NB4 (cell line): ENCODE measurements at regions not wholly inside any gene's neighbourhood (a gene's known extent, or its start where the extent isn't known, plus 50 kb on each side); places are given as distances from the start of the nearest gene placed in this dataset.

Experiments used
- CTCF ChIP-seq: IDR thresholded peaks from one replicate; pipeline ENCODE4 v1.5.1; 2012; ENCODE audit warnings: low read depth, low read length
- MYC ChIP-seq: IDR thresholded peaks from 2 replicates; pipeline ENCODE4 v1.6.1; 2011; ENCODE audit warnings: low read depth, low read length
- POLR2A ChIP-seq: IDR thresholded peaks from 2 replicates; pipeline ENCODE4 v1.6.1; 2011; ENCODE audit warnings: mild to moderate bottlenecking; ENCODE audit not compliant: insufficient read length; ENCODE audit errors: extremely low read depth
- TF ChIP-seq, protein P1 (sequence below): IDR thresholded peaks from 2 replicates; pipeline ENCODE4 v1.6.1; 2011; ENCODE audit warnings: low read depth, low read length

GRCh38 chr12:111156304-111156703 is 212.6 kb downstream of the PHETA1 start:
- TF ChIP-seq POLR2A (no peak), CTCF (no peak), MYC (no peak)
- TF ChIP-seq, protein P1, sequence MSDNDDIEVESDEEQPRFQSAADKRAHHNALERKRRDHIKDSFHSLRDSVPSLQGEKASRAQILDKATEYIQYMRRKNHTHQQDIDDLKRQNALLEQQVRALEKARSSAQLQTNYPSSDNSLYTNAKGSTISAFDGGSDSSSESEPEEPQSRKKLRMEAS = no peak
